Activated T-helper 17 cell treated with anti-CD3 and anti-CD28 coated beads, Interleukin-2, amount 50 U/mL, for 72 hours (primary cell): ENCODE measurements at regions not wholly inside any gene's neighbourhood (a gene's known extent, or its start where the extent isn't known, plus 50 kb on each side); places are given as distances from the start of the nearest gene placed in this dataset.

ENCODE experiments used
- ATAC-seq: fragments of 150-1000 bp; cut with Tn5 transposase; replicated peaks from 2 replicates; pipeline ENCODE4 v1.10.0; 2021; ENCODE audit warnings: mild to moderate bottlenecking, moderate library complexity
- H3K27ac Mint-ChIP-seq: one replicate; pipeline ENCODE4 v1.8.0; 2022; ENCODE audit warnings: mixed read lengths
- H3K27me3 Mint-ChIP-seq: one replicate; pipeline ENCODE4 v1.8.0; 2022; ENCODE audit warnings: mixed read lengths
- H3K36me3 Mint-ChIP-seq: one replicate; pipeline ENCODE4 v1.8.0; 2022; ENCODE audit warnings: low read depth, mild to moderate bottlenecking, mixed read lengths
- H3K4me1 Mint-ChIP-seq: one replicate; pipeline ENCODE4 v1.8.0; 2022; ENCODE audit warnings: mixed read lengths
- H3K4me3 Mint-ChIP-seq: one replicate; pipeline ENCODE4 v1.8.0; 2022; ENCODE audit warnings: mild to moderate bottlenecking, mixed read lengths
- H3K9me3 Mint-ChIP-seq: one replicate; pipeline ENCODE4 v1.8.0; 2022; ENCODE audit warnings: mixed read lengths

GRCh38 chr11:104246590-104246989, 82.6 kb upstream of the PDGFD start:
- Mint-ChIP-seq H3K4me3 (no peak overlapping the region), H3K36me3 (no peaks in the 10 kb centered on the region), H3K4me1 (no peaks in the 10 kb centered on the region), H3K27ac (no peak overlapping the region), H3K9me3 (no peaks in the 10 kb centered on the region), H3K27me3 (no peaks in the 10 kb centered on the region)
- ATAC-seq = no peak

- Mint-ChIP-seq H3K27ac (no peak overlapping the region), H3K9me3 (no peaks in the 10 kb centered on the region), H3K36me3 (no peaks in the 10 kb centered on the region), H3K27me3 (no peaks in the 10 kb centered on the region), H3K4me1 (no peaks in the 10 kb centered on the region), H3K4me3 (no peak overlapping the region)
- ATAC-seq = no peak
Observed at GRCh38 chr11:104238916-104239315, 75.0 kb upstream of the PDGFD start.

GRCh38 chr11:104225047-104225446, 61.1 kb upstream of the PDGFD start:
- H3K9me3 Mint-ChIP-seq = peaks cover 3% of the 10 kb centered on the region
- no peak for ATAC-seq
- no peak overlapping the region for H3K27ac Mint-ChIP-seq
- no peaks in the 10 kb centered on the region for H3K36me3 Mint-ChIP-seq
- H3K27me3 Mint-ChIP-seq = peaks cover 10% of the 10 kb centered on the region
- H3K4me3 Mint-ChIP-seq = no peak overlapping the region
- no peaks in the 10 kb centered on the region for H3K4me1 Mint-ChIP-seq

GRCh38 chr11:104222464-104222863, 58.5 kb upstream of the PDGFD start:
- peaks cover 3% of the 10 kb centered on the region for H3K9me3 Mint-ChIP-seq
- H3K27me3 Mint-ChIP-seq = peaks cover 9% of the 10 kb centered on the region

GRCh38 chr11:104221455-104221854, 57.5 kb upstream of the PDGFD start:
- ATAC-seq = no peak
- Mint-ChIP-seq H3K4me1 (no peaks in the 10 kb centered on the region), H3K27ac (no peak overlapping the region), H3K27me3 (peaks cover 6% of the 10 kb centered on the region), H3K9me3 (peaks cover 7% of the 10 kb centered on the region), H3K36me3 (no peaks in the 10 kb centered on the region), H3K4me3 (no peak overlapping the region)

More at GRCh38 chr11:104222464-104222863, 58.5 kb upstream of the PDGFD start:
- Mint-ChIP-seq H3K36me3 (no peaks in the 10 kb centered on the region), H3K4me3 (no peak overlapping the region), H3K27ac (no peak overlapping the region), H3K4me1 (no peaks in the 10 kb centered on the region)
- no peak for ATAC-seq

- ATAC-seq = no peak
- Mint-ChIP-seq H3K4me3 (no peak overlapping the region), H3K9me3 (peaks cover 11% of the 10 kb centered on the region), H3K27me3 (peaks cover 3% of the 10 kb centered on the region), H3K4me1 (no peaks in the 10 kb centered on the region), H3K27ac (no peak overlapping the region), H3K36me3 (no peaks in the 10 kb centered on the region)
Observed at GRCh38 chr11:104219096-104219495, 55.1 kb upstream of the PDGFD start.

GRCh38 chr11:104214517-104214916, 50.6 kb upstream of the PDGFD start:
- Mint-ChIP-seq H3K4me1 (no peaks in the 10 kb centered on the region), H3K4me3 (no peak overlapping the region), H3K27ac (no peak overlapping the region), H3K9me3 (peaks cover 13% of the 10 kb centered on the region), H3K36me3 (no peaks in the 10 kb centered on the region), H3K27me3 (peaks cover 7% of the 10 kb centered on the region)
- no peak for ATAC-seq
